Neural progenitor cell (in vitro differentiated cells): ENCODE measurements at regions not wholly inside any gene's neighbourhood (a gene's known extent, or its start where the extent isn't known, plus 50 kb on each side); places are given as distances from the start of the nearest gene placed in this dataset.

Experiments
- EZH2 ChIP-seq: fragments of 200-600 bp; sonication (generic); IDR thresholded peaks from 2 replicates; pipeline ENCODE4 v1.6.1; 2017; ENCODE audit warnings: antibody characterized with exemption, mild to moderate bottlenecking, moderate library complexity
- EZH2phosphoT487 ChIP-seq: fragments of 200-600 bp; sonication (generic); IDR thresholded peaks from 2 replicates; pipeline ENCODE4 v1.6.1; 2017; ENCODE audit warnings: antibody characterized with exemption
- TF ChIP-seq, protein P1 (sequence below): fragments of 200-600 bp; sonication (generic); IDR thresholded peaks from 2 replicates; pipeline ENCODE4 v1.5.1; 2017; ENCODE audit warnings: antibody characterized with exemption, mild to moderate bottlenecking

GRCh38 chr13:73451221-73452029 is 392.6 kb downstream of the KLF5 start:
- TF ChIP-seq, protein P1, sequence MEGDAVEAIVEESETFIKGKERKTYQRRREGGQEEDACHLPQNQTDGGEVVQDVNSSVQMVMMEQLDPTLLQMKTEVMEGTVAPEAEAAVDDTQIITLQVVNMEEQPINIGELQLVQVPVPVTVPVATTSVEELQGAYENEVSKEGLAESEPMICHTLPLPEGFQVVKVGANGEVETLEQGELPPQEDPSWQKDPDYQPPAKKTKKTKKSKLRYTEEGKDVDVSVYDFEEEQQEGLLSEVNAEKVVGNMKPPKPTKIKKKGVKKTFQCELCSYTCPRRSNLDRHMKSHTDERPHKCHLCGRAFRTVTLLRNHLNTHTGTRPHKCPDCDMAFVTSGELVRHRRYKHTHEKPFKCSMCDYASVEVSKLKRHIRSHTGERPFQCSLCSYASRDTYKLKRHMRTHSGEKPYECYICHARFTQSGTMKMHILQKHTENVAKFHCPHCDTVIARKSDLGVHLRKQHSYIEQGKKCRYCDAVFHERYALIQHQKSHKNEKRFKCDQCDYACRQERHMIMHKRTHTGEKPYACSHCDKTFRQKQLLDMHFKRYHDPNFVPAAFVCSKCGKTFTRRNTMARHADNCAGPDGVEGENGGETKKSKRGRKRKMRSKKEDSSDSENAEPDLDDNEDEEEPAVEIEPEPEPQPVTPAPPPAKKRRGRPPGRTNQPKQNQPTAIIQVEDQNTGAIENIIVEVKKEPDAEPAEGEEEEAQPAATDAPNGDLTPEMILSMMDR, result no peak
- no peak for TF ChIP-seq EZH2
- TF ChIP-seq EZH2phosphoT487, result no peak
